HEK293T (cell line): ENCODE measurements at regions not wholly inside any gene's neighbourhood (a gene's known extent, or its start where the extent isn't known, plus 50 kb on each side); places are given as distances from the start of the nearest gene placed in this dataset.

ENCODE experiments used
- CTCF ChIA-PET: fragments of 350-600 bp; formaldehyde crosslinking; extraction: SDS; loops from one replicate; lab custom pipeline; 2021; ENCODE audit warnings: antibody characterized with exemption, inconsistent platforms; lab: Yijun Ruan, JAX
- POLR2A ChIA-PET: fragments of 350-600 bp; formaldehyde crosslinking; extraction: SDS; loops from one replicate; lab custom pipeline; 2020; ENCODE audit warnings: antibody characterized with exemption, inconsistent platforms; lab: Yijun Ruan, JAX
- DNase-seq: peaks from one replicate; pipeline ENCODE4 v3.0.0; 2012; ENCODE audit warnings: mixed read lengths; ENCODE audit errors: extremely low spot score
- ARNT ChIP-seq: fragments of 450-650 bp; IDR thresholded peaks from 2 replicates; pipeline ENCODE4 v1.6.1; 2017; ENCODE audit warnings: mild to moderate bottlenecking
- BHLHE40 ChIP-seq: fragments of 450-650 bp; IDR thresholded peaks from 2 replicates; pipeline ENCODE4 v1.6.1; 2016; ENCODE audit warnings: mild to moderate bottlenecking, moderate library complexity, borderline replicate concordance
- CTBP1 ChIP-seq: fragments of 450-650 bp; IDR thresholded peaks from 2 replicates; pipeline ENCODE4 v1.6.1; 2016; ENCODE audit warnings: borderline replicate concordance
- ELF4 ChIP-seq: fragments of 450-650 bp; IDR thresholded peaks from 2 replicates; pipeline ENCODE4 v1.6.1; 2017; ENCODE audit warnings: antibody characterized with exemption
- FOXA1 ChIP-seq: fragments of 450-650 bp; IDR thresholded peaks from 2 replicates; pipeline ENCODE4 v1.6.1; 2016; ENCODE audit warnings: mild to moderate bottlenecking
- FOXK2 ChIP-seq: fragments of 450-650 bp; IDR thresholded peaks from 2 replicates; pipeline ENCODE4 v1.6.1; 2016; ENCODE audit warnings: mild to moderate bottlenecking
- FOXM1 ChIP-seq: fragments of 450-650 bp; IDR thresholded peaks from 2 replicates; pipeline ENCODE4 v1.6.1; 2017; ENCODE audit warnings: mild to moderate bottlenecking, borderline replicate concordance
- HDGF ChIP-seq: fragments of 450-650 bp; IDR thresholded peaks from 2 replicates; pipeline ENCODE4 v1.6.1; 2017; ENCODE audit warnings: antibody characterized with exemption, borderline replicate concordance
- L3MBTL2 ChIP-seq: fragments of 450-650 bp; conservative IDR thresholded peaks from 2 replicates; pipeline ENCODE4 v1.6.1; 2016; ENCODE audit warnings: mild to moderate bottlenecking
- LEF1 ChIP-seq: fragments of 450-650 bp; IDR thresholded peaks from 2 replicates; pipeline ENCODE4 v1.6.1; 2017; ENCODE audit warnings: mild to moderate bottlenecking, borderline replicate concordance
- NFRKB ChIP-seq: fragments of 450-650 bp; IDR thresholded peaks from 2 replicates; pipeline ENCODE4 v1.6.1; 2016; ENCODE audit warnings: mild to moderate bottlenecking, moderate library complexity
- SP1 ChIP-seq: fragments of 450-650 bp; IDR thresholded peaks from 2 replicates; pipeline ENCODE4 v1.6.1; 2017
- SUZ12 ChIP-seq: fragments of 450-650 bp; IDR thresholded peaks from 2 replicates; pipeline ENCODE4 v1.6.1; 2016; ENCODE audit warnings: mild to moderate bottlenecking
- TARDBP ChIP-seq: fragments of 450-650 bp; IDR thresholded peaks from 2 replicates; pipeline ENCODE4 v1.6.1; 2016
- ZNF384 ChIP-seq: fragments of 450-650 bp; IDR thresholded peaks from 2 replicates; pipeline ENCODE4 v1.6.1; 2016
- TF ChIP-seq, protein P1 (sequence below): fragments of 450-650 bp; IDR thresholded peaks from 2 replicates; pipeline ENCODE4 v1.6.1; 2016

DNA sequence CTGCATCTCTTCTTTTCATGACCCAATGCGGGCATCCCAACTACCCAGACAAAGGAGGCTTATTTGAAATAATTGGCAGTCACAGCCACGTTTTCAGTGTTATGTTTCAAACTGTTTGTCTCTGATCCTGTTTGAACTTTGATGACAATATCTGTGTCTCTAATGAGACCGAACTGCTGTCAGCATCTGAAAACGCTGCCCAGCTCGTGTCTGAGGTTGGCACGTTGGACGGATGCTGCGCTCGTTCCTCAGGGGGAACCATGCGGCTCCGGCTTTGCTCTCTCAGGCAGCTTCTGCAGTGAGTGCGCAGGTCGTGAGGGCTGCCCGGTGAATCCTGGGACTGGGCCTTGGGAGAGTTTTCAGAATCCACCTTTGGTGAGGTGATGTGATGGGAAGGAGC lies 58.4 kb upstream of the SORBS2 start:
- POLR2A ChIA-PET: interaction anchor here (0.8 kb wide), 1 partner anchor 232 kb away, joined by 3 read pairs; no protein-coding TSS in a partner anchor
- TF ChIP-seq TARDBP: no peak
- TF ChIP-seq FOXM1: no peak
- TF ChIP-seq ARNT: no peak
- no peak for TF ChIP-seq L3MBTL2
- TF ChIP-seq HDGF: no peak
- TF ChIP-seq ELF4: no peak
- TF ChIP-seq SUZ12: no peak
- TF ChIP-seq FOXK2: no peak
- TF ChIP-seq BHLHE40: no peak
- TF ChIP-seq ZNF384: no peak
- TF ChIP-seq, protein P1, sequence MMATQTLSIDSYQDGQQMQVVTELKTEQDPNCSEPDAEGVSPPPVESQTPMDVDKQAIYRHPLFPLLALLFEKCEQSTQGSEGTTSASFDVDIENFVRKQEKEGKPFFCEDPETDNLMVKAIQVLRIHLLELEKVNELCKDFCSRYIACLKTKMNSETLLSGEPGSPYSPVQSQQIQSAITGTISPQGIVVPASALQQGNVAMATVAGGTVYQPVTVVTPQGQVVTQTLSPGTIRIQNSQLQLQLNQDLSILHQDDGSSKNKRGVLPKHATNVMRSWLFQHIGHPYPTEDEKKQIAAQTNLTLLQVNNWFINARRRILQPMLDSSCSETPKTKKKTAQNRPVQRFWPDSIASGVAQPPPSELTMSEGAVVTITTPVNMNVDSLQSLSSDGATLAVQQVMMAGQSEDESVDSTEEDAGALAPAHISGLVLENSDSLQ: no peak
- no peak for TF ChIP-seq CTBP1
- no peak for TF ChIP-seq SP1
- TF ChIP-seq LEF1: no peak
- no peak for TF ChIP-seq NFRKB
- DNase-seq: no peak
- CTCF ChIA-PET: interaction anchor here (0.9 kb wide), 1 partner anchor 98 kb away, joined by 3 read pairs; no protein-coding TSS in a partner anchor

DNA sequence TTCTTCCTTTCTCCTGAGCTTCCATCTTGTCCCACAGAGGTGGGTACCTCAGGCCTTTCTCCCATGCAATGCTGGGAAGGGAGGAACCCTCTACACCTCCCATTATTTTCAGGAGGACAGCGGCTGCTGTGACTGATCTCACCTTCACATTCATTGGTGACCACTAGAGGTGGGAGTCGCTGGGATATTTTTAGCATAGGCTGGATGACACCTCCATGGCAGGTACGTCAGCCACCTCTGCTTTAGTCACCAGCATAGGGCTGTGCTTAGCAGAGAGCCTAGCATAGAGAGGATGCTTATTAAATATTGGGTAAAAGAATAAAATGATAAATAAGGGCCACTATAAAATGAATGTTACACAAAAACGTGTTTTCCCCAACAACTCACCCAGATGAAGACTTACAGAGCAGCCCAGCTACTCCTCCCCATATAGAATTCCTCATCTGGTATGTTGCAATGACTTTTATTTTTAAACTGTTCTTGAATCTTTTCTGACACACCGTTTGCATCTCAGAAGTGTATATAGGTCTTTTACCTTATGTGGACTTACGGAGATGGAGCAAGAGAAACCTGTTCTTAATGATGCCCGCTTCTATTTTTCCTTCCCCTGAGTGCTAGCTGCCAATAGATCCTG lies 60.9 kb upstream of the SORBS2 start:
- POLR2A ChIA-PET: no interaction called here
- CTCF ChIA-PET: interaction anchor here (0.6 kb wide), 1 partner anchor 885 kb away, joined by 3 read pairs; no protein-coding TSS in a partner anchor
- no peak for DNase-seq
- TF ChIP-seq HDGF: no peak
- no peak for TF ChIP-seq ARNT
- no peak for TF ChIP-seq FOXK2
- no peak for TF ChIP-seq TARDBP
- no peak for TF ChIP-seq NFRKB
- no peak for TF ChIP-seq SUZ12
- TF ChIP-seq SP1: no peak
- TF ChIP-seq L3MBTL2: no peak
- TF ChIP-seq ZNF384: no peak
- no peak for TF ChIP-seq ELF4
- TF ChIP-seq, protein P1: no peak

DNA sequence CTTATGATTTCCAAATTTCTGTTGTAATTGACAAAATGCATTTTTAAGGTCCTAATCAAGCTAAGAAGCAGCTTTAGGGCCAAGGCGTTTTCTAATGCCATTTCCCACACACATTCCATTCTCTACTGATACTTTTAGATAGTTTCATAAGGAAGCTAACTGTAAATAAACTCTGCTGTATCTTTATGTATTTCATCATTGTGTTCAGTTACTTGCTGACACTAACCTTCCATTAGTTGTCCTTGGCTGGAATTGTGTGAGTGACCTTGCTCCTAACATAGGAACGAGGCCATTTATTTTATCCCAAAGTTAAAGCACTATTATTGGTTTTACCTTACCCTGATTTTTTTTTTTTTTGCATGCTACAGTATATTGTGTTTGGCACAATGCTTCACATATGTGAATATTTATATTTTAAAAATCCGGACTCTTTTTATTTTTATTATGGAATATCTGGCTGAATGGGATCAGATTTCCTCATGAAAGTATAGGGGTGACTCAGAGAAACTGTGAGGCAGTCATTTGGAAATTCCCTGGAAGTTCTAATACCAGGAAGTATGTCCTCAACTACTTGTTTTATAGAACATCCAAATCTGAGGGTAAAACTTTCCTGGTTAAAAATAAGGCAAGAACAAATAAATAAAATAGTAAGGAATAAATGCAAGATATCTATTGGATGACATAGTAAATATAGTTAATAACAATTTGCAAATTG lies 62.7 kb upstream of the SORBS2 start:
- DNase-seq: no peak
- TF ChIP-seq FOXK2: no peak
- TF ChIP-seq FOXA1: no peak
- no peak for TF ChIP-seq BHLHE40
- no peak for TF ChIP-seq ELF4
- TF ChIP-seq SP1: no peak
- TF ChIP-seq SUZ12: no peak
- no peak for TF ChIP-seq ARNT
- TF ChIP-seq CTBP1: no peak
- TF ChIP-seq, protein P1: no peak
- no peak for TF ChIP-seq FOXM1
- no peak for TF ChIP-seq TARDBP
- TF ChIP-seq L3MBTL2: no peak
- no peak for TF ChIP-seq ZNF384
- no peak for TF ChIP-seq LEF1
- no peak for TF ChIP-seq NFRKB
- no peak for TF ChIP-seq HDGF
- POLR2A ChIA-PET: interaction anchor here (1.4 kb wide), 1 partner anchor 10 kb away, joined by 3 read pairs; no protein-coding TSS in a partner anchor
- CTCF ChIA-PET: no interaction called here

DNA sequence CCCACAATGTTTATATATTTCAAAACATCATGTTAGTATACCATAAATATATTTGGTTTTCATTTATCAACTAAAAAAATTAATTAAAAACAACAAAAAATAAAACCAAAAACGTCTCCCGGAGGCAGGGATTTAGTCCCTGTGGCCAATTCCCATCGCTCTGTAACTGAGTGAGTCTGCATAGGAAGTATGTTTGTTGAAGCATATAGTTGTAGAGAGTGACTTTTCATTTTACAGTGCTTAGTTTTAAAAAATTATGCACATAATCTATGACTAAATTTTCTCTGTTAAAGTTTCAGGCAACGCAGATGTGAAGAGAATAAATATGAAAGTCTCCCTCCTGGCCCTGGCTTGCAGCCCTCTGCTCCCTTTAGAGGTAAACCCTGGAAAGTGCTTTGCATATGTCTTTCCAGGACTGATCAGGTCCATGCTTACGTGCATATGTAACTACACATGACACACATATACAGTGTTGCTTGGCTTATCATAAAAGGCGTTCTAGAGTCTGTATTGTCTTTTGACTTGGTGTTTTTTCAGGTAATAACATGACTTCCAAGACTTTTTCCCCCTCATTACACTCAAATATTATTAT lies 63.4 kb upstream of the SORBS2 start:
- TF ChIP-seq FOXM1 (no peak), FOXA1 (no peak), LEF1 (no peak)
- TF ChIP-seq, protein P1: no peak
- no peak for DNase-seq
- POLR2A ChIA-PET: no interaction called here
- CTCF ChIA-PET: no interaction called here

DNA sequence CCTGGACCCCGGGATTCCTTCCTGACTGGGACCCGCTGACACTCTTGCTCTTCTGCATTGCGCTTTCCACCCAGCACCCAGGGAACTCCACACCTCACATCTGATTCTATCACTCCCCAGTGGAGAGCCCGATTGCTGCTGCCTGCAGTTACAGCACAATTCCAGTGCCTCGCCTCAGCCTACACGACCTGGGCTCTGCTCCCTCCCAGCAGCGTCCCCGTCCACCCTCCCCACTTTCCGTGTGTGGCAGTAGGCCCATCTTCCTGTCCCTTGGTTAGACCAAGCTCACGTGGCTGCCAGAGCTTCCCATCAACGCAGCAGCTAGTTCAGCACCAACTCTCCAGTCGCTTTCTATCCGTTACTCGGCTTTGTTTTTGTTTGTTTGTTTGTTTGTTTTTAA lies 66.6 kb upstream of the SORBS2 start:
- ChIA-PET CTCF (no interaction called here), POLR2A (no interaction called here)
- DNase-seq: no peak
- TF ChIP-seq, protein P1: no peak
- TF ChIP-seq FOXA1 (no peak), FOXM1 (no peak), LEF1 (no peak), ELF4 (no peak), ZNF384 (no peak), SUZ12 (no peak), L3MBTL2 (no peak), CTBP1 (no peak), BHLHE40 (no peak)
